Gastroesophageal sphincter (tissue), 4 donors: ENCODE measurements at regions not wholly inside any gene's neighbourhood (a gene's known extent, or its start where the extent isn't known, plus 50 kb on each side); places are given as distances from the start of the nearest gene placed in this dataset.
"Not testable (repeated sequence)": the region's sequence is repeated elsewhere in the genome, so short reads cannot be mapped to it uniquely, and the experiment has no call there.

Experiments used
- ATAC-seq: fragments of 150-250 bp; one replicate; pipeline ENCODE4 v1.9.1; 2016; ENCODE audit warnings: mild to moderate bottlenecking, moderate library complexity
- H3K27ac ChIP-seq, 4 donors: fragments of 200-600 bp; sonication (generic) in 3 of 4; 1 replicate in 3 of 4; 2 replicates in 1 of 4; pipeline ENCODE4 v1.5.1; 2016 to 2019
- H3K27me3 ChIP-seq: fragments of 200-600 bp; sonication (generic); one replicate; pipeline ENCODE4 v1.5.1; 2019
- H3K36me3 ChIP-seq, 2 donors: fragments of 200-600 bp; sonication (generic); one replicate each; pipeline ENCODE4 v1.5.1; 2019; ENCODE audit warnings: control low read depth in 1 of 2
- H3K4me1 ChIP-seq, 3 donors: fragments of 200-600 bp; sonication (generic); 1 replicate in 2 of 3; 2 replicates in 1 of 3; pipeline ENCODE4 v1.5.1; 2016 to 2019; ENCODE audit warnings: control low read depth in 2 of 3
- H3K4me3 ChIP-seq, 2 donors: fragments of 200-600 bp; sonication (generic); one replicate each; pipeline ENCODE4 v1.5.1; 2019; ENCODE audit warnings: mild to moderate bottlenecking in 1 of 2, moderate library complexity in 1 of 2
- H3K9me3 ChIP-seq, 3 donors: fragments of 200-600 bp; sonication (generic); one replicate each; pipeline ENCODE4 v1.5.1; 2017 to 2019; ENCODE audit warnings: control low read depth in 2 of 3
- EP300 ChIP-seq: sonication (generic); formaldehyde crosslinking; IDR thresholded peaks from one replicate; pipeline ENCODE4 v1.6.1; 2017; ENCODE audit warnings: antibody characterized with exemption, mild to moderate bottlenecking
- POLR2A ChIP-seq, 2 donors: fragments of 450-650 bp; IDR thresholded peaks; one replicate each; pipeline ENCODE4 v1.6.1; 2017; ENCODE audit warnings: antibody characterized with exemption in 2 of 2, mild to moderate bottlenecking in 2 of 2, moderate library complexity in 1 of 2
- POLR2AphosphoS5 ChIP-seq: sonication (generic); formaldehyde crosslinking; IDR thresholded peaks from one replicate; pipeline ENCODE4 v1.6.1; 2017; ENCODE audit warnings: antibody characterized with exemption
- WGBS, 2 donors: methylation state at CpG; one replicate each; pipeline ENCODE4 v1.1.5; 2018; ENCODE audit warnings: low coverage in 1 of 2; 5-methylcytosine and 5-hydroxymethylcytosine counted together
- TF ChIP-seq, protein P1 (sequence below), 4 experiments: fragments of 200-600 bp in 2 of 4; fragments of 450-650 bp in 2 of 4; sonication (generic) in 1 of 4; IDR thresholded peaks; one replicate each; pipeline ENCODE4 v1.5.1; 2017 to 2019; ENCODE audit warnings: antibody characterized with exemption in 4 of 4, mild to moderate bottlenecking in 2 of 4, moderate library complexity in 2 of 4

GRCh38 chr11:97000481-97000880 is 610.7 kb downstream of the JRKL start:
- no peaks in the 10 kb centered on the region for H3K9me3 ChIP-seq
- H3K27ac ChIP-seq = no peak overlapping the region
- H3K36me3 ChIP-seq = no peaks in the 10 kb centered on the region
- WGBS, 2 donors = 83 to 86% methylated on average over 1 to 5 of the region's 5 CpGs
- TF ChIP-seq EP300 (no peak), POLR2A (IDR thresholded peaks at IDR 0.05) (no peak), POLR2AphosphoS5 (no peak)
- TF ChIP-seq, protein P1, sequence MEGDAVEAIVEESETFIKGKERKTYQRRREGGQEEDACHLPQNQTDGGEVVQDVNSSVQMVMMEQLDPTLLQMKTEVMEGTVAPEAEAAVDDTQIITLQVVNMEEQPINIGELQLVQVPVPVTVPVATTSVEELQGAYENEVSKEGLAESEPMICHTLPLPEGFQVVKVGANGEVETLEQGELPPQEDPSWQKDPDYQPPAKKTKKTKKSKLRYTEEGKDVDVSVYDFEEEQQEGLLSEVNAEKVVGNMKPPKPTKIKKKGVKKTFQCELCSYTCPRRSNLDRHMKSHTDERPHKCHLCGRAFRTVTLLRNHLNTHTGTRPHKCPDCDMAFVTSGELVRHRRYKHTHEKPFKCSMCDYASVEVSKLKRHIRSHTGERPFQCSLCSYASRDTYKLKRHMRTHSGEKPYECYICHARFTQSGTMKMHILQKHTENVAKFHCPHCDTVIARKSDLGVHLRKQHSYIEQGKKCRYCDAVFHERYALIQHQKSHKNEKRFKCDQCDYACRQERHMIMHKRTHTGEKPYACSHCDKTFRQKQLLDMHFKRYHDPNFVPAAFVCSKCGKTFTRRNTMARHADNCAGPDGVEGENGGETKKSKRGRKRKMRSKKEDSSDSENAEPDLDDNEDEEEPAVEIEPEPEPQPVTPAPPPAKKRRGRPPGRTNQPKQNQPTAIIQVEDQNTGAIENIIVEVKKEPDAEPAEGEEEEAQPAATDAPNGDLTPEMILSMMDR (IDR thresholded peaks at IDR 0.05) = no peak
- ATAC-seq = no peak
- no peaks in the 10 kb centered on the region for H3K27me3 ChIP-seq
- no peaks in the 10 kb centered on the region for H3K4me1 ChIP-seq
- no peak overlapping the region for H3K4me3 ChIP-seq

DNA sequence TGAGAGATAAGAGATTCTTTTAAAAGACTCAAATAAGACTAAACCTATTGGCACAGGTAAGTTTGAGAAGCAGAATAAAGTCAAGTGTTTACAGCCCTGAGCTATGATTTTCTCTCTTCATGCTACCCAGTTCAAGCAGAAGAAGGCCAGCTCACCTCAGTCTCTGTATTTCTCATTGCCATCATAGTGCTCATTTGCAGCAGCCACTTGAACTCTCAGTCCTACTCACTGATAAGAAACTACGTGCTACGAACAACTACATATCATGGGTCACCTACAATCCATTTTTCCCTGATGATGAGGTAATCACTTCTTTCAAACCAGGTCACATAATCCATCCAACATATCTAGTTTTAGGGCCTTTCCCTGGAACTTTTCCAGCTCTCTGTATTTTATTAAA is 617.5 kb downstream of the JRKL start:
- TF ChIP-seq POLR2A (IDR thresholded peaks at IDR 0.05) (no peak), EP300 (no peak), POLR2AphosphoS5 (no peak)
- TF ChIP-seq, protein P1 (IDR thresholded peaks at IDR 0.05) = no peak
- ATAC-seq = no peak
- H3K4me3 ChIP-seq = no peak overlapping the region
- H3K4me1 ChIP-seq = no peaks in the 10 kb centered on the region
- H3K27ac ChIP-seq = no peak overlapping the region
- H3K9me3 ChIP-seq = no peaks in the 10 kb centered on the region
- no peaks in the 10 kb centered on the region for H3K27me3 ChIP-seq
- WGBS, 2 donors = 64 to 88% methylated on average over 2 of the region's 2 CpGs
- no peaks in the 10 kb centered on the region for H3K36me3 ChIP-seq

DNA sequence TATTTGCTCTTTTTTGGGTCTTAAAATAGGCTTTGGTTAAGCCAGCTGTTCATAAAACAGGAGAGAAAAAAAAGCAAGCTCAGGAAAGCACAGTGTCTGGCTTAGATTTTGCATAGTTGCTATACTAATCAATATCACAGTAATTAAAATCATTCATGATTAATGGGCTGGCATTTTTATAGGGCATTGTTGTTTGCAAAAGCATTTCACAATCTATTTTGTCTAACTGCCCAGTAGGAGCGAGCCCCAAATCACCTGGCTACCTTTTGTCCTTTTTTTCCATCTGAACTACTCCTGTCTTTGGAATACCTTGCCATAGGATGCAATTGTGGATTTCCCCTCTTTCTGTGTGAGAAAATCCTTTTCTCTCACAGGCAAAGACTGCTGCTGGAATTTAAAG is 619.8 kb downstream of the JRKL start:
- Histone ChIP-seq H3K27me3 (no peaks in the 10 kb centered on the region), H3K27ac (no peak overlapping the region), H3K4me1 (no peaks in the 10 kb centered on the region), H3K9me3 (no peaks in the 10 kb centered on the region), H3K4me3 (no peak overlapping the region), H3K36me3 (no peaks in the 10 kb centered on the region)
- 100% methylated on average over 1 of the region's 1 CpG for WGBS, 2 donors
- ATAC-seq = no peak
- TF ChIP-seq EP300 = no peak
- TF ChIP-seq, protein P1 (IDR thresholded peaks at IDR 0.05) = no peak
- TF ChIP-seq POLR2AphosphoS5 = no peak
- no peak for TF ChIP-seq POLR2A (IDR thresholded peaks at IDR 0.05)

DNA sequence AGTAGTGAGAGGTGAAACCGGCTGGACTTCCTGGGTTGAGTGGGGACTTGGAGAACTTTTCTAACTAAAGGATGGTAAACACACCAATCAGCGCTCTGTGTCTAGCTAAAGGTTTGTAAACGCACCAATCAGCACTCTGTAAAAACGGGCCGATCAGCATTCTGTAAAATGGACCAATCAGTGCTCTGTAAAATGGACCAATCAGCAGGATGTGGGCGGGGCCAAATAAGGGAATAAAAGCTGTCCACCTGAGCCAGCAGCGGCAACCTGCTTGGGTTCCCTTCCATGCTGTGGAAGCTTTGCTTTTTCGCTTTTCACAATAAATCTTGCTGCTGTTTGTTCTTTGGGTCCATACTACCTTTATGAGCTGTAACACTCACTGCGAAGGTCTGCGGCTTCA is 621.2 kb downstream of the JRKL start:
- not testable (repeated sequence) for H3K36me3 ChIP-seq, H3K9me3 ChIP-seq, H3K4me1 ChIP-seq, H3K27me3 ChIP-seq, H3K27ac ChIP-seq, H3K4me3 ChIP-seq, ATAC-seq
- 68 to 83% methylated on average over 9 to 10 of the region's 10 CpGs for WGBS, 2 donors

DNA sequence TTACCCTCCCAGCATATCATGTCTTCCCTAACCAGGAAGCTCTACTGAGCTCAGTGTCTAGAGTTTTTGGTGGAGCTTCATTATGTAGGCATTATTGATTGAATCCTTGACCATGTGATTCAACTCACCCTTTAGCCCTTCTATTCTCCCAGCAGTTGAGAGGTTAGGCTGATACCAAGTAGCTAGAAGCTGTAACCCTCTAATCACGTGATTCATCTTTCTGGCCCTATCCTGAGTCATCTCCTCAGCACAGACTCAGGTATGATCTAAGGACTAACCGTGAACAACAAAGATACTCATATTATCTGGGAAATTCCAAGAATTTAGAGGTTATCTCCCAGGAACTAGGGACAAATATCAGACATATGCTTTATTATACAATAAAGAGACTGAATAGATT is 625.5 kb downstream of the JRKL start:
- H3K27me3 ChIP-seq = no peaks in the 10 kb centered on the region
- 67 to 100% methylated on average over 1 to 2 of the region's 2 CpGs for WGBS, 2 donors
- ATAC-seq = no peak
- H3K4me1 ChIP-seq = no peaks in the 10 kb centered on the region
- H3K4me3 ChIP-seq = no peak overlapping the region
- H3K36me3 ChIP-seq = no peaks in the 10 kb centered on the region
- TF ChIP-seq EP300 = no peak
- TF ChIP-seq, protein P1 (IDR thresholded peaks at IDR 0.05) = no peak
- no peak for TF ChIP-seq POLR2AphosphoS5
- TF ChIP-seq POLR2A (IDR thresholded peaks at IDR 0.05) = no peak
- H3K9me3 ChIP-seq = no peaks in the 10 kb centered on the region
- H3K27ac ChIP-seq = no peak overlapping the region

- H3K36me3 ChIP-seq = no peaks in the 10 kb centered on the region
- TF ChIP-seq, protein P1 (IDR thresholded peaks at IDR 0.05) = no peak
- TF ChIP-seq POLR2A (IDR thresholded peaks at IDR 0.05) (no peak), EP300 (no peak), POLR2AphosphoS5 (no peak)
- H3K27ac ChIP-seq = no peak overlapping the region
- no peaks in the 10 kb centered on the region for H3K4me1 ChIP-seq
- no peaks in the 10 kb centered on the region for H3K27me3 ChIP-seq
- no peak overlapping the region for H3K4me3 ChIP-seq
- no peaks in the 10 kb centered on the region for H3K9me3 ChIP-seq
- 100% methylated on average over 1 of the region's 3 CpGs; no CpG with 5 or more reads in 1 of the 2 donors for WGBS, 2 donors
- no peak for ATAC-seq
Observed at GRCh38 chr11:97019305-97019704, 629.5 kb downstream of the JRKL start.
